GM18868 (cell line): ENCODE measurements at regions not wholly inside any gene's neighbourhood (a gene's known extent, or its start where the extent isn't known, plus 50 kb on each side); places are given as distances from the start of the nearest gene placed in this dataset.

ENCODE experiments used
- ATAC-seq: cut with Tn5 transposase; IDR thresholded peaks from one replicate; pipeline ENCODE4 v1.9.1; 2021; ENCODE audit warnings: mild to moderate bottlenecking, moderate library complexity; ENCODE audit not compliant: unreplicated experiment

GRCh38 chr14:44154874-44155273, 352.2 kb downstream of the FSCB start:
- ATAC-seq: no peak

GRCh38 chr14:44154446-44154845, 352.6 kb downstream of the FSCB start:
- no peak for ATAC-seq

GRCh38 chr14:44151130-44151820, 355.8 kb downstream of the FSCB start:
- no peak for ATAC-seq

- peak; percentile 73 for ATAC-seq
Observed at GRCh38 chr14:44149597-44149996, 357.5 kb downstream of the FSCB start.

- no peak for ATAC-seq
Observed at GRCh38 chr14:44142006-44142405, 365.1 kb downstream of the FSCB start.

GRCh38 chr14:44135972-44136371, 371.1 kb downstream of the FSCB start:
- ATAC-seq: peak; percentile 91

GRCh38 chr14:44131861-44132260, 375.2 kb downstream of the FSCB start:
- ATAC-seq: no peak

- peak; percentile 55 for ATAC-seq
Observed at GRCh38 chr14:44113769-44114730, 393.0 kb downstream of the FSCB start.

- peak; percentile 41 for ATAC-seq
Observed at GRCh38 chr14:44112774-44113460, 394.2 kb downstream of the FSCB start.

- no peak for ATAC-seq
Observed at GRCh38 chr14:44109036-44109435, 398.0 kb downstream of the FSCB start.

- ATAC-seq: no peak
Observed at GRCh38 chr14:44108601-44109000, 398.5 kb downstream of the FSCB start.

- ATAC-seq: no peak
Observed at GRCh38 chr14:44107156-44107555, 399.9 kb downstream of the FSCB start.

GRCh38 chr14:44099743-44100488, 407.2 kb downstream of the FSCB start:
- ATAC-seq: no peak

GRCh38 chr14:44081146-44081545, 425.9 kb downstream of the FSCB start:
- ATAC-seq: no peak

- ATAC-seq: no peak
Observed at GRCh38 chr14:44070046-44070445, 437.0 kb downstream of the FSCB start.

GRCh38 chr14:44053422-44053821, 453.7 kb downstream of the FSCB start:
- no peak for ATAC-seq

GRCh38 chr14:44041700-44042099, 465.4 kb downstream of the FSCB start:
- ATAC-seq: peak; percentile 97

- no peak for ATAC-seq
Observed at GRCh38 chr14:44040561-44040960, 466.5 kb downstream of the FSCB start.

GRCh38 chr14:44036248-44036647, 470.8 kb downstream of the FSCB start:
- no peak for ATAC-seq

- no peak for ATAC-seq
Observed at GRCh38 chr14:44035707-44036106, 471.4 kb downstream of the FSCB start.
